IMR-90 (cell line): ENCODE measurements at regions not wholly inside any gene's neighbourhood (a gene's known extent, or its start where the extent isn't known, plus 50 kb on each side); places are given as distances from the start of the nearest gene placed in this dataset.

Experiments used
- ATAC-seq: fragments of 200-7000 bp; cut with Tn5 transposase; 2 replicates; pipeline ENCODE4 v1.9.1; 2020; ENCODE audit warnings: low read depth, mild to moderate bottlenecking, moderate library complexity
- BruUV-seq: library from RNA; stranded (reverse); fragments of 400-500 nt; replicated peaks from 2 replicates; lab custom pipeline; 2021; lab: Mats Ljungman, UMichigan
- CTCF ChIA-PET: fragments of 300-600 bp; formaldehyde crosslinking; extraction: SDS; loops from one replicate; lab custom pipeline; 2021; ENCODE audit warnings: antibody characterized with exemption; lab: Yijun Ruan, JAX
- POLR2A ChIA-PET: fragments of 300-600 bp; sonication (Branson Sonifier 250); formaldehyde crosslinking; loops from one replicate; lab custom pipeline; 2022; ENCODE audit warnings: antibody characterized with exemption; ENCODE audit not compliant: unreplicated experiment; lab: Charles Lee
- DNase-seq: peaks from one replicate; pipeline ENCODE4 v3.0.0; 2013
- H2AFZ ChIP-seq: replicated peaks from 2 replicates; pipeline ENCODE3; 2013; ENCODE audit warnings: low read length, mild to moderate bottlenecking; ENCODE audit not compliant: poor library complexity
- H2AK5ac ChIP-seq: 2 replicates; pipeline ENCODE4 v1.6.1; 2013; ENCODE audit warnings: low read depth, low read length, inconsistent platforms
- H2AK9ac ChIP-seq: replicated peaks from 2 replicates; pipeline ENCODE3; 2013; ENCODE audit warnings: mild to moderate bottlenecking, low read depth, low read length, moderate library complexity; ENCODE audit not compliant: poor library complexity
- H2BK120ac ChIP-seq: 2 replicates; pipeline ENCODE4 v1.6.1; 2013; ENCODE audit warnings: low read depth, low read length, inconsistent platforms
- H2BK15ac ChIP-seq: 3 replicates; pipeline ENCODE4 v1.6.1; 2013; ENCODE audit warnings: low read depth, low read length, inconsistent platforms
- H2BK20ac ChIP-seq: 2 replicates; pipeline ENCODE4 v1.6.1; 2013; ENCODE audit warnings: low read depth, mild to moderate bottlenecking, inconsistent platforms, low read length, moderate library complexity
- H2BK5ac ChIP-seq: 2 replicates; pipeline ENCODE4 v1.6.1; 2013; ENCODE audit warnings: mild to moderate bottlenecking, low read depth, low read length, inconsistent platforms; ENCODE audit not compliant: poor library complexity, severe bottlenecking
- H3K14ac ChIP-seq: replicated peaks from 2 replicates; pipeline ENCODE4 v1.6.1; 2013; ENCODE audit warnings: low read depth, low read length, inconsistent platforms
- H3K18ac ChIP-seq: 2 replicates; pipeline ENCODE4 v1.6.1; 2013; ENCODE audit warnings: low read depth, low read length, control low read depth
- H3K23ac ChIP-seq: 2 replicates; pipeline ENCODE4 v1.6.1; 2013; ENCODE audit warnings: low read depth, low read length, inconsistent platforms
- H3K27ac ChIP-seq: 2 replicates; pipeline ENCODE4 v1.5.1; 2013; ENCODE audit warnings: mild to moderate bottlenecking, control low read depth, low read length; ENCODE audit not compliant: insufficient read depth
- H3K27me3 ChIP-seq: 2 replicates; pipeline ENCODE4 v1.6.1; 2013; ENCODE audit warnings: low read length; ENCODE audit not compliant: control insufficient read depth, insufficient read depth
- H3K36me3 ChIP-seq: 2 replicates; pipeline ENCODE4 v1.6.1; 2013; ENCODE audit warnings: low read length, mixed read lengths; ENCODE audit not compliant: control insufficient read depth, insufficient read depth
- H3K4ac ChIP-seq: 2 replicates; pipeline ENCODE4 v1.6.1; 2013; ENCODE audit warnings: low read depth, low read length, inconsistent platforms
- H3K4me1 ChIP-seq: 2 replicates; pipeline ENCODE4 v1.6.1; 2013; ENCODE audit warnings: low read length, mixed read lengths; ENCODE audit not compliant: control insufficient read depth, insufficient read depth
- H3K4me2 ChIP-seq: 2 replicates; pipeline ENCODE4 v1.6.1; 2013; ENCODE audit warnings: low read depth, mild to moderate bottlenecking, control low read depth, low read length, moderate library complexity
- H3K4me3 ChIP-seq: 2 replicates; pipeline ENCODE4 v1.5.1; 2013; ENCODE audit warnings: low read depth, mild to moderate bottlenecking, control low read depth, low read length, moderate library complexity; ENCODE audit not compliant: insufficient read depth
- H3K56ac ChIP-seq: 2 replicates; pipeline ENCODE4 v1.6.1; 2013; ENCODE audit warnings: low read length, inconsistent platforms; ENCODE audit not compliant: insufficient read depth; ENCODE audit errors: extremely low read depth
- H3K79me1 ChIP-seq, 2 experiments: 2 replicates each; pipeline ENCODE4 v1.6.1; 2013; ENCODE audit warnings: low read length in 2 of 2, inconsistent platforms in 1 of 2, low read depth in 1 of 2
- H3K9ac ChIP-seq: 2 replicates; pipeline ENCODE4 v1.6.1; 2013; ENCODE audit warnings: low read depth, low read length, control low read depth
- H3K9me1 ChIP-seq: 2 replicates; pipeline ENCODE4 v1.6.1; 2013; ENCODE audit warnings: low read length, inconsistent platforms; ENCODE audit not compliant: insufficient read depth
- H3K9me3 ChIP-seq: 2 replicates; pipeline ENCODE4 v1.6.1; 2013; ENCODE audit warnings: low read length; ENCODE audit not compliant: control insufficient read depth, insufficient read depth
- H4K20me1 ChIP-seq: 2 replicates; pipeline ENCODE4 v1.6.1; 2013; ENCODE audit warnings: low read length, inconsistent platforms; ENCODE audit not compliant: insufficient read depth
- H4K5ac ChIP-seq: 2 replicates; pipeline ENCODE4 v1.6.1; 2013; ENCODE audit warnings: mild to moderate bottlenecking, low read depth, low read length, control low read depth
- H4K8ac ChIP-seq, 2 experiments: 2 replicates each; pipeline ENCODE4 v1.6.1; 2013; ENCODE audit warnings: low read depth in 2 of 2, low read length in 2 of 2, control low read depth in 1 of 2, inconsistent platforms in 1 of 2
- H4K91ac ChIP-seq: 2 replicates; pipeline ENCODE4 v1.6.1; 2013; ENCODE audit warnings: low read depth, low read length, inconsistent platforms; ENCODE audit not compliant: insufficient read depth
- BHLHE40 ChIP-seq: fragments of 150-350 bp; IDR thresholded peaks from 2 replicates; pipeline ENCODE4 v1.6.1; 2016; ENCODE audit warnings: mild to moderate bottlenecking, low read depth, low read length
- CHD1 ChIP-seq: IDR thresholded peaks from 2 replicates; pipeline ENCODE4 v1.6.1; 2012; ENCODE audit warnings: low read depth, low read length, improper control_type of control experiment
- POLR2A ChIP-seq: IDR thresholded peaks from 2 replicates; pipeline ENCODE4 v1.6.1; 2012; ENCODE audit warnings: mild to moderate bottlenecking, low read depth, low read length
- SMC3 ChIP-seq: fragments of 150-350 bp; IDR thresholded peaks from 2 replicates; pipeline ENCODE4 v1.6.1; 2016; ENCODE audit warnings: low read depth, mild to moderate bottlenecking, antibody characterized with exemption, low read length, moderate library complexity
- WGBS, 2 experiments: methylation state at CpG; one replicate each; pipeline versions ENCODE4 v1.1.5 to v1.1.7; 2013; ENCODE audit warnings: missing lambda C conversion rate in 2 of 2; ENCODE audit not compliant: insufficient read length in 1 of 2; ENCODE audit errors: extremely low coverage in 2 of 2; 5-methylcytosine and 5-hydroxymethylcytosine counted together
- dilution Hi-C: fragments of 300-500 bp; cut with HindIII; formaldehyde crosslinking; loops from one replicate; pipeline ENCODE4 v1.14.3; 2018; ENCODE audit warnings: low sequenced_read_pairs; ENCODE audit not compliant: unreplicated experiment
- in situ Hi-C: fragments of 300-500 bp; cut with MboI; formaldehyde crosslinking; loops from 3 replicates; pipeline ENCODE4 v1.14.3; 2019; ENCODE audit warnings: low sequenced_read_pairs, inconsistent platforms, mixed read lengths
- intact Hi-C: fragments of 100-400 bp; cut with micrococcal nuclease; formaldehyde crosslinking; loops from 2 replicates; pipeline ENCODE4 v1.10.0; 2022

GRCh38 chr2:144642856-144643255 is 122.9 kb upstream of the ZEB2 start:
- no peak overlapping the region for H2BK5ac ChIP-seq
- H3K9ac ChIP-seq = no peak overlapping the region
- TF ChIP-seq POLR2A = no peak
- no peak for TF ChIP-seq BHLHE40
- no peak for TF ChIP-seq SMC3
- no peak for TF ChIP-seq CHD1
- no peak overlapping the region for H3K56ac ChIP-seq
- no peak overlapping the region for H2BK15ac ChIP-seq
- no peak for ATAC-seq
- H2AK9ac ChIP-seq = no peak overlapping the region
- CTCF ChIA-PET = no interaction called here
- H2BK20ac ChIP-seq = no peak overlapping the region
- H3K79me1 ChIP-seq = no peaks in the 10 kb centered on the region
- WGBS, 2 experiments = no CpG with 5 or more reads among the region's 2 CpGs
- no peak overlapping the region for H3K14ac ChIP-seq
- no peak overlapping the region for H3K18ac ChIP-seq
- no peaks in the 10 kb centered on the region for H3K36me3 ChIP-seq
- H3K9me3 ChIP-seq = no peaks in the 10 kb centered on the region
- no peak overlapping the region for H4K8ac ChIP-seq
- no peaks in the 10 kb centered on the region for H3K27me3 ChIP-seq
- no peak for DNase-seq
- no peak overlapping the region for H4K91ac ChIP-seq
- no peaks in the 10 kb centered on the region for H4K20me1 ChIP-seq
- H3K9me1 ChIP-seq = no peaks in the 10 kb centered on the region
- H3K4ac ChIP-seq = no peak overlapping the region
- no peak overlapping the region for H3K4me2 ChIP-seq
- no peak overlapping the region for H3K4me3 ChIP-seq
- H3K27ac ChIP-seq = no peak overlapping the region
- no peak overlapping the region for H4K5ac ChIP-seq
- in situ Hi-C loops (no loop called here), dilution Hi-C loops (no loop called here), intact Hi-C loops (no loop called here)
- no peaks in the 10 kb centered on the region for H3K4me1 ChIP-seq
- no peak overlapping the region for H3K23ac ChIP-seq
- H2AFZ ChIP-seq = no peak overlapping the region
- POLR2A ChIA-PET = no interaction called here
- no peak overlapping the region for H2AK5ac ChIP-seq
- no TSS peak for BruUV-seq
- H2BK120ac ChIP-seq = no peak overlapping the region
